HG03045 (cell line): ENCODE measurements at regions not wholly inside any gene's neighbourhood (a gene's known extent, or its start where the extent isn't known, plus 50 kb on each side); places are given as distances from the start of the nearest gene placed in this dataset.

Experiments used
- ATAC-seq: cut with Tn5 transposase; IDR thresholded peaks from one replicate; pipeline ENCODE4 v1.9.1; 2021; ENCODE audit warnings: mild to moderate bottlenecking, moderate library complexity; ENCODE audit not compliant: unreplicated experiment

DNA sequence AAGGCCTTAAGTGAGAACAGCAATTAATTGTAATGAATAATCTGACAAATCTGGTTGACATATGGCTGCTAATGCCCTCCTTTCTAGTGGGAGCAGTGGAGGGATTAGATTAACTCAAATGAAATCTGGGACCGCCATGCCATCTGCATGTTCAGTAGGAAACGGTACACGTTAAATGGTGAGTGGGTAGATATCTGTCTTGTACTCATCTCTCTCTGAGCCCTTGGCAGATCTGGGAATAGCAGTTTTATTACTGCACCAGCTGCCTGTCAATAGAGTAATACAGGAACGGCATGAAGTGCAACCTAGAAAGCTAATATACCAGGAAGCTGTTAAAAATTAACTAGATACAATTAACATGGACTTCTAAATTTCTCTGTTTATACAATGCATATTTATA, 258.8 kb downstream of the GPD2 start:
- ATAC-seq = no peak

DNA sequence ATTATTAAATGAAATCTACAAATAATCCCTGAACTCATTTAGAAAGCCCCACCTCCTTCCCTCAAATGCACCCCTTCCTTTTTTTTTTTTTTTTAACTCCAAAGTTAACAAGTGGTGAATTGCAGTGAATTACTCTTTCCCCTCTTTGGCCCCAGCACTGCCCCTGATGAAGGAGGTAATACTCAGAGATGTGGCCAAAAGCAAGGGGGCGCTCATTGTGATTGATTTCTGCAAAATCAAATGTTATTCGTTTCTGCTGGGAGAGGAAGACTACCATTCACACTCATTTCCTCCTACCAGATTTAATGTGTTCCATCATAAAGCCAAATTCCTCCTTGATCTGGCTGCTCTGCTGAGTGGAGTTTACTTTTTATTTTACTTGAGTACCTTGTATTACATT, 259.4 kb downstream of the GPD2 start:
- ATAC-seq = no peak

DNA sequence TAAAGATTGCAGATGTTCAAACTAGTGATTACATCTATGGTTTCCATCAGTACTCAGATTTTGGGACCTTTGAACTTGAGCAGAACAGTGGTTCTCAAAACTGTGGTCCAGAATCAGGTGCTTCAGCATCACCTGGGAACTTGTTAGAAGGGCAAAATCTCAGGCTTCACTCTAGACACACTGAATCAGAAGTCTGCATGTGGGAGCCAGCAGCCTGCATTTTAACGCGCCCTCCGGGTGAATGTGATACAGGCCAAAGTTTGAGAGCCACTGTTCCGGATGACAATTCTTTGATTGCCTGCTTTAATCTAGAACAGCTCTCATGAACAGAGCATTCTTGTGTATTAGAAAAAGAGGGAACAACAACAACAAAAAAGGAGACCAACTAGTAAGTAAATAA, 261.7 kb downstream of the GPD2 start:
- no peak for ATAC-seq

DNA sequence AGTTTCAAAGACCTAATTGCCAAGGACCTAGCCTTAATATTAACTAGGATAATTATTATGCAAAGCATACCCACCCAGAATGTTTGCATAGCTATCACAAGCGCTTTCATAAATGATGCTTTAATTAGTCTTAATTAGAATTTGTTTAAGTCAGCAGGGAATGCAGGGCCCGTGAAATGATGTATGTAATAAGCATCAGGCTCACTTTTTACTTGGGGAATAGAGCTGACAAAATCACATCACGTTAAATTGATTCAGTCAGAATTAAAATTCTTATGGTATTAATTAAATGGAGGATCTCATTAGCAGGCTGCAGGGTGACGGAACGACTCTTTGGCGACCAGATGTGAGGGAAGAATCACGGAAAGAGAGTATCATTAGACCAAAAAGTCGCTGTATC, 264.5 kb downstream of the GPD2 start:
- ATAC-seq = no peak

DNA sequence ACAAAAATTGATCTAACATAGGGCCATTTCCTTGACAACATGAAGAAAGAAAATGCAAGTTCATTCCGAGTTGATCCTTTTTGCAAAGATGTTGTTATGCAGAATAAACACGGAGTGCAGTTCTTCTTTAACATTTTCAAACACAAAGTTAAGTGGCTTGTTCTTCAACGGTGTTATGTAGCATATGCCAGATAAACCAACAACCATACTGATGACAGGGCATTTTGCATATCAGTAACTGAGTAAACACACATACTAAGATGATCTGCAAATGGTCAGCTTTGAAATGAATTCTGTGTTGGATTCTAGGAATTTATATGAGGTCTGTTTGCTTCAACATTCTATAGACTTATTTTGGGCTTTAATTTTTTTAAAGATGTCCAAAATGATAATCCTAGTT, 266.4 kb downstream of the GPD2 start:
- no peak for ATAC-seq

DNA sequence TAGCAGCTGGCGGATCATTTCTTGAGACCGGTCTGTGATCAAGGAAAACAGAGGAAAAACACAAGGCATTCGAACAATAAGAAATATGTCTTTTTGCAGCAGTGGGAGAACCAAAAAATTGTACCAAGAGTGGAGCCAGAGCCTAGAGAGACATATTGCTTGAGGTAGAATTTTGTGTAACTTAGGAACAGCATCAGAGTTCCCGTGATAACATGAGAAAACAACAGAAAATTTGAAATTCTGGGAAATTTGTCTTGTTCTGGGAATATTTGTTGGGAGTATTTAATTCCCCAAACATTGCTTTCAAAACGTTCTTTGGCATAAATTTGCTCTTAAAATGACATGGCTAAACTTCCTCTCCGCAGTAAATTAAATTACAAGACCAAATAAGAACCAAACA, 267.5 kb downstream of the GPD2 start:
- ATAC-seq = no peak

DNA sequence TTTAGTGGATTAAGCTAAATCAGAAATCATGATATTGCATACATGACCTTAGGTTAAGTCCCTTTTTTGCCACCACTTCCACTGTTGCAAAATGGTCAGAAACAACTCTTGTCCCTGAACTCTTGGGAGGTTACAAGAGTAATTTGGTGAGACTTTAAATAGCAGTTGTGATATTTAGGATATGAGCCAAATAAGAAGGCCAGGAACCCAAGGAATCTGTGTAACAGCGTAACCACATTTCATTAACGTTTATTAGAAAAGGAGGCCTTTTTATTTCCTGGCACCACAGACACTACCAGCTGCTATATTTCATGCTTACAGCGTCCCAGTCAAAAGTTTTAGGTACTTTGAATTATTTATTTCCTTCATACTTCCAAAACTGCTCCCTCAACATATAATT, 268.0 kb downstream of the GPD2 start:
- no peak for ATAC-seq

DNA sequence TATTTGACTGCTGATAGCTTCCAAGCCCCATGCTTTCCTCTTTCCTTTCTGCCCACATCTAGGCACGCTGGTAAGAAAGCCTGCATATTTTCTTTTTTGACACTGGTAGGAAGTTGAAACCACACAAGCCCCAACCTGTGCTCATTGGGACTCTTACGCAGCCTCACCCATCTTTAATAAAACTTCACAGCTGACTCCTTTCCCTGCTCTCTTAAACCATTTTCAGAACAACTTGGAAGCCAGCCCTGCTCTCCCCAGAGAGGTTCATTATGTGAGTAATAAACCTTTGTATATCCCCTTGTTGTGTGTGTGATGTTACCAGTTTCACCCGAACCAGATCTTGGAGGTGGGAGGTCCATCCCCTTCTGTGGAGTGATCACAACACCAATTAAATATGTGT, 268.4 kb downstream of the GPD2 start:
- ATAC-seq = no peak

DNA sequence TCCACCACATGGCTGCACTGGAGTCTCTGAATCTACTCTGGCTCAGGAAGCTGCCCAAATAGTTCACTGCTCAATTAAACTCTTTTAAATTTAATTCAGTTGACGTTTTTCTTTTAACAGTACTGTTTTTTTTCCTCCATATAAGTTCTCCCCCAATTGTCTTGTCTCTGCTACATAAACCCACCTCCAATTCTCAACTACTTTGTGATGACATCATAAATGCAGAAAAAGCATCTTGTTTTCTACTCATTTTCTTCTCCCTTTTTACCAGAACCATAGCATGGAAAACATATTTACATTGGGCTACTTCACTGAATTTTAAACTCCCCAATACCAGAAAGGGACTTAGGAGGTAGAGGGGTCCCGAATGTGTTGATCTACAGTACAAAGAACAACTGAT, 270.4 kb downstream of the GPD2 start:
- no peak for ATAC-seq

DNA sequence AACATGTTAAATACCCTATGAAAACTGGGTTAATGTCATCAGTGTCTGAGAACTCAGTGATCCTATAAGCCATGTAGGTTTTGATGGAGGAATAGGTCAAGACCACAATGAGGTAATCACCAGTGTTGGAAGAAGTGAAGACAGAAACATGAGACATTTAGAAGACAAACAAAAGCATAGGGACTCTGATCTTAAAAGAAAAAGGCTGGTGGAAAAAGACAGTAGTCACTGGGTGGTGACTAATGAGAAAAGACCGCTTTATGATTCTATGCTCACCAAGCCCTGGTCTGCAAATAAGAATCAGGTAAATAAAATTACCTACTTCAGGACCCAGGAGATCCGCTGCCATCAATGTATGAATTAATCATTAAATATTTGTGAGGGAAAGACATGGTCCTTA, 271.9 kb downstream of the GPD2 start:
- ATAC-seq = no peak

DNA sequence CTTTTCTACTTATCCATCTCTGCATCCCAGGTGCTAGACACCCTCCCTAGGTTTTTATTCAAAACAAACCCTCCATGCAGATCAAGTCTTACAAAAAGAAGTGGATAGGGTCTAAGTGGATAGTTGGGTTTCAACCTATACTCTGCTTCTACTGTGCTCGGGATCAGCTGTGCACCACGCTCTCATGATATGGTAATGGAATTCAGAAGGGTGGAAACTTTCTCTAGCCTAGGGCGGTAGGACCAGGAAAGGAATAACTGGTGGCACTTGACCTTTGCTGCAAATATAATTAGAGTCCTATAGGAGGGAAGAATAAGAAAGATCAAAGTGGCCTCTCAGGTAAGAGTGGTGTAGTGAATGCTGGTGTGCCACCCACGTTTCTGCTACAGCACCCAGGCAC, 272.9 kb downstream of the GPD2 start:
- no peak for ATAC-seq

DNA sequence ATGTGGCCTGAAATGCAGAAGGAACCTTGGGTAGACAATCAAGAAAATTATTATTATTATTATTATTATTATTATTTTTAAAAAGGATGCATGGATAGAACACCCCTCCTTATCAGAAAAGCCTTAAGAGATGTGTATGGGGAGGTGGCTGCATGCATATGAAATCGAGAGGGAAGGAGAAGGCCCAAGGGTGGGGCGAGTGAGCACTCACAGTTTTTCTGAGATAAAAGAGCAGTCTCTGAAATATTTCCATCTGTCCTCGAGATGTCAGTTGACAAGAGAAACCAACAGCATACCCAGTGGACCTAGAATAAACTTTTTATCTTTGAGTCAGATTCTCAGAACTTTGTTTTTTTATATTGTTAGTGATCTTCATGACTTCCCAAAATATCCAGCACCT, 282.9 kb downstream of the GPD2 start:
- no peak for ATAC-seq

DNA sequence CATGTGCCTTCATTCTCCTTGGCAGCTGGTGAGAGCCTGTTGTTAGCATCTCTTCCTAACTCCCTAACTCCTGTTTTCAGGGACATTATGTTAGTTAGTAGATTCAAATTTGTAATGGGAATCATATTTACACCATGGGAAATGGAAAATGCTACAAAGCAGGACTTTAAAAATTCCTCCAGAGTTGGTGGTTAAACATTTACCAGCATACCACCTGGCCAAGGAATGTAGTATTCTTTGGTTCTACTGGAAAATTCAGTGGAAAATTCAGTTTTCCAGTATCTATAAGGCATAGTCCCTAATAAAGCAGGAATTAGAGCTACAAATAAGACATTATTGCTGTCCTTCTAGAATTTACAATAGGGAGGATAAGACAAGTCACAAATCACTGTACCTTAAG, 291.7 kb downstream of the GPD2 start:
- no peak for ATAC-seq

DNA sequence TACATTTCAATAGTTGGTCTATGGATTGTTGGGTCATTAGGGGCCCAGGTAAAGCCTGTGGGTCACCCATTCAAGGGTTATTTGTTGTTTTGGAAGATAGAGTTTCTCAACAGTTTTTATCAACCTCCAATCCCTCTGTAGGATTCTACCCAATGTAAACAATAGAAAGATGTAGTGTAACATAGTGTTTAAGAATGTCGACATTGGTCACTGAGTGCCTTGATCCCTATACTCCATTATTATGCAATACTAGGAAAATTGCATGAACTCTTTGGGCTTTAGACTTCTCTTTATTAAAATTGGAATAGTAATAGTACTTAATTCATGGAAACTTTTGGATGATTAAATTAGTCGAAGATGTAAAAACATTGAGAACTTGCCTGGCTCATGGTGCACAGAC, 292.1 kb downstream of the GPD2 start:
- ATAC-seq = no peak

DNA sequence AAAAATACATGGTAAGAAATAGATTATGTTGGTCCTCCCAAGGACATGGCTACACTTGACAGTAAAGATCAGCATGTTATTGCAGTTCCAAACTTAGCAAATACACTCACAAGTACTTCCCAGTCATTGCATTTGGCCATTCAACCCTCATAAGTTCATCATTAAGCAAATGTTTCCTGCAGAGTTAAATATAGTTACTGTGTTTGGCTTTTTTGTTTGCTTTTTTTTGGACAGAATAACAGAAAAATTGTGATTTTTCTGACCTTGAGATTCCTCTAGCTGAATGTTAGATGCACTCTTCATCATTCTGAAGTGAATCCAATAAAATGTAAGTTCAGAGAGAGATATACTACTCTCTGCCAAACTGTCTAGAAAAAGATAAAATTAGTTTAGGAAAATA, 295.3 kb downstream of the GPD2 start:
- no peak for ATAC-seq

DNA sequence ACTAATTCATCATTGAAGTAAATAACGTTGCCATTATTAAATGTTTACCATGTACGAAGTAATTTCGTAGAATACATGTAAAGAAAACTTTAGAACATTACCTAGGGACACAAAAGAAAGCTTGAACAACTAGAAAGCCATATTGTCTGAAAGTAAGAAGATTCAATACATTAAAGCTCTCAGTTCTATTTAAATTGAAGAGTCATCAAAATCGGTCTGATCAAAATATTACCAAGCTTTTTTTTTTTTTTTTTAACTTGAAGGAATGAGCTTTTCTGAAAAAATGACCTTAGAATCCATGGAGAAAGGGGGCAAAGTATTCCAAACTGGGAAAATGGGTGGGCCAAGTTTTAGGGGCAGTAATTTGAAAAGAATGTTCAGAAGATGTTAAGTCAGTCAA, 300.8 kb downstream of the GPD2 start:
- ATAC-seq = no peak

DNA sequence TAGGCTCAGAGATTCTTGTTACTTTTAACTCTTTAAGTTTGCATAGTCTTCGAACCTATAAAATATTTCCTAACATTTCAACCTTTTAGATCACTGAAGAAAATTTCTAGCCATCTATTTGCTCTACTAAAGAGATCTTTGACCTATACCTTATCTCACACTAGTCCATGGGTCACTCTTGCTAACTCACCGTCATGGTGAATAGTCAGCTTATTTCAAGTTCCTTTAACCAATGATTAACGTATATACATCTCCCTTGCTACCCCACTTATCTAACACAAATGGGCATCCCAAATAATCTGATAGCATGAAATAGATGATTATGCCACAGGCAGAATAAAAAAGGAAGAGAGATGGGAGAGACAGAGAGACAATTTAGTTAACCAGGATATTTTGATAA, 303.1 kb downstream of the GPD2 start:
- no peak for ATAC-seq

DNA sequence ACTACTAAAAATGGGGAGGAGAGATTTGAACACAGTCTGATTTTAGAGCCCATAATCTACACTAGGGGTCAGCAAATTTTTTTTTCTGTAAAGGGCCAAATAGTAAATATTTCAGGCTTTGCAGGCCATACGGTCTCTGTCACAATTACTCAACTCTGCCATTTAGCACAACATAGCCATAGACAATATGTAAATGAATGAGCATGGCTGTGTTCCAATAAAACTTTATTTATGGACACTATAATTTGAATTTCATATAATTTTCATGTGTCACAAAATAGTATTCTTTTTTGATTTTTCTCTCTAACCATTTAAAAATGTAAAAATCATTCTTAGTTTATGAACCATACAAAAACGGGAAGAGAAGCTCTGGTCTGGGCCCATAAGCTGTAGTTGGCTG, 309.4 kb downstream of the GPD2 start:
- ATAC-seq = no peak

DNA sequence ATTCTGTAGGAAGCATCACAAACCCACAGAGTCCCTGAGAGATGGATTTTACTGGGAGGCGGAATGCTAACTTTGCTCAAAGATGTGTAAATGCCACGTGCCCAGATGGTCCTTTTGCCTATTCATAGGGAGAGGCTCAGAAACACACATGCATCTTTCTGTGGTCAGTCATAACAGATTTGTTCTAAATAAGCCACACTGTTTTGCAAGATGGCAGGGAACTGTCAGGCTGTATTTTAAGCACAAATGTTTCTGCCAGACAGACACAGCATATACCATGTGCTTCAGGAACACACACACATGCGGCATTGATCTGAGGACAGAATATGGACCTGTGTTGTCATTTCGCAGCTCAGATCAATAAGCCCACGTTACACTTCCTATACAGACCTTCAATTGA, 312.0 kb downstream of the GPD2 start:
- no peak for ATAC-seq

DNA sequence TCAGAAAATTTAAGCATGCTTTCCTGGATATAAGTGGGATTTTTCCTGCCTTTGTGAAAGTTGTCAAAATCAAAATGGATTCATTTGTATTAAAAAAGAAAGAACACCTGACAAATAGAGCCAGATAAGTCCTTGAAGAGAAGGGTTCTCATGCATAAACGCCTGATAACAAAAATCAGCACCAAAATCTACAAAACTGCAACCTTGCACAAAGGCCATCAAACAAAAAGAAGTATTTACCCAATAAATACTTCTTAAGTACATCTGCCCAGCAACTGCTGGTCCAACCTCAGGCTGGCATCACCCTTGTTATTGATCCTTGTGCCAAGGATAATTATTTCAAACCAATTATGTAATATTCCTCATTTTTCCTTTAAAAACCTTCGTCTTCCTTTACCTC, 315.9 kb downstream of the GPD2 start:
- no peak for ATAC-seq

DNA sequence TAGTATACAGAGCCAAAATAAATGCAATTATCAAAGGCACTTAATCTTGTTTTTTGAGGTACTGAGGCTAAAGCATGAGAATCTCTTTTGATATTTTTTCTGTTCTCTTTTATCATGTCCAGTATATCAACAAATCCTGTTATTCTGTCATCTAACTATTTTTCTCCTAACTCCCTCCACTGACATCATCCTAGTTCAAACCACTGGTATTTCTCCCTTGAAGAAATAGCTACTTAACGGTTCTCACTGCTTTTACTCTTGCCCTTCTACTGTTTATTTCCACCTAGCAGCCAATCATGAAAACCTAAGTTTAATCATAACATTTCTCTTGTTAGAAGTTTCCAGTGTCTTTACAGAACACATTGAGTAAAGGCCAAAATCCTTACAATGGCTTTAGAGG, 317.6 kb downstream of the GPD2 start:
- ATAC-seq = no peak

DNA sequence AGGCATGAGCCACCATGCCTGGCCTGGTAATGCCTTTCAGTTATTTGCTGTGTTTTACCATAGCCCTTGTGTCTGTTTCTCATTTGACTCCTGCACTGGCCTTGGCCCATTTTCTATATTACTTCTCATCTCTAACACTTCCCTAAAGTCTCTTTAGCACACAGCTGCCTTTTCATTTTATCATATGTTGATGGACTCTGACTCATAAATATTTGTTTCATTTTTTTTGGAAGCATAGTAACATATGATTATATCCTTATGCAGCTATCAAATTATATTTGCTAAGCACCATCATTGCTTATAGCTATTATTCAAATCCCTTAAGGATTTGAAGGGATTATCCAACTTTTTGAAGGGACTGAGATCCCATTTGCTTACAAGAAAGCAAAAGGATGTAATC, 320.3 kb downstream of the GPD2 start:
- no peak for ATAC-seq

DNA sequence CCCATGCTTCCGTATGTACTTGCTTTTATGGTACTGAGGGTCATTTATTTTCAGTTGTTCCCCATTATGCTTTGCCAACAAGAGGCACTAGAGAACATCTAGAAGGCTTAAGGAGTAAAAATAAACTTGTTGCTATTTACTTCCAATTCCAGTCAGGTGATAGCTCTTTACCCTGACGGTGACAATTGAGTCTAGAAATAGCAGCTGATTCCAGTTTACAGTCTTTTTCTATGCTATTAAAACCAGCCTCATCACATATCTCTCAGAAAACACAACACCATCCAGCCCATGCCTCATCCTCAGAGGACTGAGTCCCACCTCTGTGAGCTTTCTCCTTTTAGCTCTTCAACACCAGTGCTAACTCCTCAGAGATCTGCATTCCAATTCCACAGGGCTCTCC, 327.0 kb downstream of the GPD2 start:
- ATAC-seq = no peak

DNA sequence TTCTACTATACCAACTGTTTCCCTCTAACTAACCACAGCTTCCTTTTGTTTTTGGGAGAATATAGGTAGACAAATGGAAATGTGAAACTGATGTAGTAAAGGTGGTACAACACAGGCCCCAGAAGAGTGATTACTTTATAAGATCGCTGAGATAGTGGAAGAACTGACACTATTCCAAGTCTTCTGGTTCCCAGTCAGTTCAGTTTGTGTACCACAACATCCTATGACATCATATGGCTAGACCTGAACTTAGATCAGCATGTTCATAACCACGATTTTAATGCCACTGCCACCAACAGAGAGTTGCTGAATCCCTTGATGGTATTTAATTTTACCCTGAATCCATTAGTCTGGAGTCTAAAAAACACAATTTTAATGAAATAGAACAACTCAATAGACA, 328.9 kb downstream of the GPD2 start:
- no peak for ATAC-seq
